Neural crest cell (in vitro differentiated cells): ENCODE measurements at regions not wholly inside any gene's neighbourhood (a gene's known extent, or its start where the extent isn't known, plus 50 kb on each side); places are given as distances from the start of the nearest gene placed in this dataset.

Source experiments
- DNase-seq: peaks from one replicate; pipeline ENCODE4 v3.0.0; 2021; ENCODE audit warnings: low read depth, mixed read lengths, low spot score
- H3K27ac Mint-ChIP-seq: one replicate; pipeline ENCODE4 v1.8.0; 2021; ENCODE audit warnings: mild to moderate bottlenecking, mixed read lengths; ENCODE audit not compliant: unreplicated experiment
- H3K27me3 Mint-ChIP-seq: 2 replicates; pipeline ENCODE4 v1.8.0; 2021; ENCODE audit warnings: low read depth, mild to moderate bottlenecking, mixed read lengths
- H3K36me3 Mint-ChIP-seq: 2 replicates; pipeline ENCODE4 v1.8.0; 2021; ENCODE audit warnings: low read depth, mild to moderate bottlenecking, mixed read lengths
- H3K4me1 Mint-ChIP-seq: 2 replicates; pipeline ENCODE4 v1.8.0; 2021; ENCODE audit warnings: mixed read lengths
- H3K4me3 Mint-ChIP-seq: one replicate; pipeline ENCODE4 v1.8.0; 2021; ENCODE audit warnings: mild to moderate bottlenecking, mixed read lengths
- H3K9me3 Mint-ChIP-seq: 2 replicates; pipeline ENCODE4 v1.8.0; 2021; ENCODE audit warnings: mixed read lengths
- CTCF ChIP-seq: fragments of 200-600 bp; sonication (generic); conservative IDR thresholded peaks from 2 replicates; pipeline ENCODE4 v1.5.0; 2021; ENCODE audit warnings: antibody characterized with exemption, mild to moderate bottlenecking

- no peak for DNase-seq
- H3K27me3 Mint-ChIP-seq = no peaks in the 10 kb centered on the region
- no peak overlapping the region for H3K4me3 Mint-ChIP-seq
- H3K4me1 Mint-ChIP-seq = peaks cover 10% of the 10 kb centered on the region
- no peaks in the 10 kb centered on the region for H3K9me3 Mint-ChIP-seq
- TF ChIP-seq CTCF = no peak
- H3K36me3 Mint-ChIP-seq = no peaks in the 10 kb centered on the region
- H3K27ac Mint-ChIP-seq = no peak overlapping the region
These were observed 94.2 kb upstream of the RAPGEF2 start for GRCh38 chr4:159008671-159009070.

- no peaks in the 10 kb centered on the region for H3K9me3 Mint-ChIP-seq
- H3K36me3 Mint-ChIP-seq = no peaks in the 10 kb centered on the region
- no peaks in the 10 kb centered on the region for H3K27me3 Mint-ChIP-seq
- H3K4me3 Mint-ChIP-seq = no peak overlapping the region
- no peak overlapping the region for H3K27ac Mint-ChIP-seq
- peaks cover 8% of the 10 kb centered on the region for H3K4me1 Mint-ChIP-seq
- no peak for TF ChIP-seq CTCF
- no peak for DNase-seq
These were observed 93.4 kb upstream of the RAPGEF2 start for GRCh38 chr4:159009521-159009920.

- peaks cover 8% of the 10 kb centered on the region for H3K4me1 Mint-ChIP-seq
- TF ChIP-seq CTCF = no peak
- H3K36me3 Mint-ChIP-seq = no peaks in the 10 kb centered on the region
- no peaks in the 10 kb centered on the region for H3K9me3 Mint-ChIP-seq
- no peaks in the 10 kb centered on the region for H3K27me3 Mint-ChIP-seq
- no peak for DNase-seq
- no peak overlapping the region for H3K27ac Mint-ChIP-seq
- H3K4me3 Mint-ChIP-seq = no peak overlapping the region
These were observed 92.8 kb upstream of the RAPGEF2 start for GRCh38 chr4:159010100-159010499.

- Mint-ChIP-seq H3K36me3 (no peaks in the 10 kb centered on the region), H3K4me1 (peaks cover 8% of the 10 kb centered on the region), H3K27ac (no peak overlapping the region), H3K9me3 (no peaks in the 10 kb centered on the region), H3K4me3 (no peak overlapping the region), H3K27me3 (no peaks in the 10 kb centered on the region)
- DNase-seq = no peak
- no peak for TF ChIP-seq CTCF
These were observed 92.2 kb upstream of the RAPGEF2 start for GRCh38 chr4:159010563-159011260.

- no peak for TF ChIP-seq CTCF
- Mint-ChIP-seq H3K27me3 (no peaks in the 10 kb centered on the region), H3K4me1 (peaks cover 18% of the 10 kb centered on the region), H3K36me3 (no peaks in the 10 kb centered on the region), H3K9me3 (no peaks in the 10 kb centered on the region), H3K4me3 (no peak overlapping the region), H3K27ac (no peak overlapping the region)
- no peak for DNase-seq
These were observed 90.5 kb upstream of the RAPGEF2 start for GRCh38 chr4:159012381-159012780.
